ENCODE measurements at regions not wholly inside any gene's neighbourhood (a gene's known extent, or its start where the extent isn't known, plus 50 kb on each side); places are given as distances from the start of the nearest gene placed in this dataset.

- 29% methylated on average over 1 of the region's 1 CpG for WGBS (ENCODE audit: missing lambda C conversion rate)
- DNase-seq (ENCODE audit: low read depth in 1 of 2, low spot score in 1 of 2) = no peak
- Histone ChIP-seq H3K4me1 (no peaks in the 10 kb centered on the region), H3K9me3 (peaks cover 10% of the 10 kb centered on the region; the same call in 2 of the 3 replicates), H3K4me3 (no peak overlapping the region), H3K4me2 (no peak overlapping the region), H3K27ac (no peak overlapping the region)
- POLR2A ChIA-PET = no interaction called here
- TF ChIP-seq GATA3 (IDR thresholded peaks at IDR 0.05; ENCODE audit: borderline replicate concordance) = no peak
- FAIRE-seq = no peak
- CTCF ChIA-PET = interaction anchor here (0.9 kb wide), 1 partner anchor 41 kb away, joined by 3 read pairs; no protein-coding TSS in a partner anchor
- no peak for ATAC-seq
These were observed 149.5 kb downstream of the BMP2 start for GRCh38 chr20:6916938-6917337.

DNA sequence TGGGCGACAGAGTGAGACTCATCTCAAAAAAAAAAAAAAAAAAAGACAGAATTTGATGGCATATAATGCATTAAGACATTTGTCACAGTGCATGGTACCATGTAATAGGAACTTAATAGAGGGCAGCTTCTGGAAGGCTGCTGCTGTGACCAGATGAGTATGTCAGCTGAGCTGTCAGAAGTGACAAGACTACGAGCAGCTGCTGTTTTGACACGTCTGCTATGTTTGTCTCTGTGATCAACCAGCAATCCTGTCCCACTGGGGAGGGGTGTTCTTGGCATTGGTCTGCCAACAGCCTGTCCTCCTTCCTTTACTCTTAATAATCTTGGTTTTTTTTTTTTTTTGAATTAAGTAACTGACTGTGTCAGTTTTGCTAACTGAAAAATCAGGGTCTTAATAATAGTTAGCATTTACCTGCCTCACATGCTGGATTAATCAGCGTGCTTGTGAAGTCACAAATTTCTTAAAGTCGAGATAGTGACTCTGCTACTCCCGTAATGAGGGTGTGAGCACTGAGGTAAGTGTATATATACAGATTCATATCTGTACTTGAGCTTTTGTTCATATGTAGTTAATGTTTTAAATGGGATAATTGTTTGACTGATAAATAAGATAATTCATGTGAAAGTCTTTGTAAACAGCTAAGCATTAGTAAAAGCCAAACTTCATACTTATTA, 152.4 kb downstream of the BMP2 start:
- no peaks in the 10 kb centered on the region for H3K4me1 ChIP-seq
- FAIRE-seq = no peak
- TF ChIP-seq ZFP36 (IDR thresholded peaks at IDR 0.05; ENCODE audit: borderline replicate concordance, partially characterized antibody) = no peak
- TF ChIP-seq HOXB13 (CRISPR knock-in tag; IDR thresholded peaks at IDR 0.05; ENCODE audit: low read depth) = no peak
- TF ChIP-seq HEYL (CRISPR knock-in tag; IDR thresholded peaks at IDR 0.05) = no peak
- TF ChIP-seq, protein P1, sequence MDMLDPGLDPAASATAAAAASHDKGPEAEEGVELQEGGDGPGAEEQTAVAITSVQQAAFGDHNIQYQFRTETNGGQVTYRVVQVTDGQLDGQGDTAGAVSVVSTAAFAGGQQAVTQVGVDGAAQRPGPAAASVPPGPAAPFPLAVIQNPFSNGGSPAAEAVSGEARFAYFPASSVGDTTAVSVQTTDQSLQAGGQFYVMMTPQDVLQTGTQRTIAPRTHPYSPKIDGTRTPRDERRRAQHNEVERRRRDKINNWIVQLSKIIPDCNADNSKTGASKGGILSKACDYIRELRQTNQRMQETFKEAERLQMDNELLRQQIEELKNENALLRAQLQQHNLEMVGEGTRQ (IDR thresholded peaks at IDR 0.05) = no peak
- no peak for TF ChIP-seq CBX8 (IDR thresholded peaks at IDR 0.05)
- TF ChIP-seq CTCF (IDR thresholded peaks at IDR 0.05) = no peak
- no peak for TF ChIP-seq NFE2L2 (conservative IDR thresholded peaks at IDR 0.05; ENCODE audit: low read length)
- TF ChIP-seq TP53 (CRISPR knock-in tag; IDR thresholded peaks at IDR 0.05) = no peak
- TF ChIP-seq EHMT2 (IDR thresholded peaks at IDR 0.05; ENCODE audit: low read depth) = no peak
- TF ChIP-seq GATA3 (IDR thresholded peaks at IDR 0.05; ENCODE audit: borderline replicate concordance) = no peak
- TF ChIP-seq HMGXB4 (CRISPR knock-in tag; IDR thresholded peaks at IDR 0.05; ENCODE audit: borderline replicate concordance) = no peak
- TF ChIP-seq ZC3H11A (IDR thresholded peaks at IDR 0.05) = no peak
- no peak for TF ChIP-seq RARB (CRISPR knock-in tag; IDR thresholded peaks at IDR 0.05)
- no peak for TF ChIP-seq MYC (IDR thresholded peaks at IDR 0.05; ENCODE audit: borderline replicate concordance, low read length)
- TF ChIP-seq MAFK (IDR thresholded peaks at IDR 0.05; ENCODE audit: partially characterized antibody) = no peak
- TF ChIP-seq FOXS1 (CRISPR knock-in tag; IDR thresholded peaks at IDR 0.05) = no peak
- TF ChIP-seq KDM1A (IDR thresholded peaks at IDR 0.05; ENCODE audit: low read depth) = no peak
- TF ChIP-seq PHF8 (IDR thresholded peaks at IDR 0.05; ENCODE audit: borderline replicate concordance, low read depth) = no peak
- no peak for TF ChIP-seq HES2 (IDR thresholded peaks at IDR 0.05)
- CTCF ChIA-PET = no interaction called here
- DNase-seq (ENCODE audit: low read depth in 1 of 2, low spot score in 1 of 2) = no peak
- no peak overlapping the region for H3K4me2 ChIP-seq
- H3K4me3 ChIP-seq = no peak overlapping the region
- POLR2A ChIA-PET = no interaction called here
- no peak overlapping the region for H3K27ac ChIP-seq
- ATAC-seq = no peak
- WGBS (ENCODE audit: missing lambda C conversion rate) = 9% methylated on average over 6 of the region's 6 CpGs
- peaks cover 6% of the 10 kb centered on the region; the same call in 2 of the 3 replicates for H3K9me3 ChIP-seq

Measured in A549 (cell line).